Mucosa of rectum (tissue), 2 donors: ENCODE measurements at regions not wholly inside any gene's neighbourhood (a gene's known extent, or its start where the extent isn't known, plus 50 kb on each side); places are given as distances from the start of the nearest gene placed in this dataset.

Source experiments
- H3K27ac ChIP-seq, 2 donors: one replicate each; pipeline ENCODE4 v1.7.0; 2013; ENCODE audit warnings: inconsistent platforms in 2 of 2, low read depth in 2 of 2, low read length in 2 of 2
- H3K27me3 ChIP-seq, 2 donors: one replicate each; pipeline ENCODE4 v1.7.0; 2013; ENCODE audit warnings: low read length in 2 of 2; ENCODE audit not compliant: control insufficient read depth in 2 of 2, insufficient read depth in 2 of 2
- H3K36me3 ChIP-seq, 2 donors: one replicate each; pipeline ENCODE4 v1.7.0; 2013; ENCODE audit warnings: low read length in 2 of 2; ENCODE audit not compliant: control insufficient read depth in 2 of 2, insufficient read depth in 2 of 2
- H3K4me1 ChIP-seq, 2 donors: one replicate each; pipeline ENCODE4 v1.7.0; 2013; ENCODE audit warnings: low read length in 2 of 2, mild to moderate bottlenecking in 1 of 2; ENCODE audit not compliant: control insufficient read depth in 2 of 2, insufficient read depth in 2 of 2
- H3K4me3 ChIP-seq, 2 donors: one replicate each; pipeline ENCODE4 v1.7.0; 2013; ENCODE audit warnings: low read length in 2 of 2
- H3K9ac ChIP-seq, 2 donors: one replicate each; pipeline ENCODE4 v1.7.0; 2013; ENCODE audit warnings: low read length in 2 of 2, low read depth in 1 of 2, mild to moderate bottlenecking in 1 of 2
- H3K9me3 ChIP-seq, 2 donors: one replicate each; pipeline ENCODE4 v1.7.0; 2013; ENCODE audit warnings: low read length in 2 of 2; ENCODE audit not compliant: control insufficient read depth in 2 of 2
- donor health status: healthy.
- donor health status: Normal muscosa, but diverticular disease.

GRCh38 chr1:194478731-194479130 lies 1292.3 kb upstream of the B3GALT2 start:
- Histone ChIP-seq H3K27me3 (no peaks in the 10 kb centered on the region), H3K9me3 (no peaks in the 10 kb centered on the region), H3K4me1 (no peaks in the 10 kb centered on the region), H3K27ac (no peak overlapping the region), H3K9ac (no peak overlapping the region), H3K36me3 (no peaks in the 10 kb centered on the region), H3K4me3 (no peak overlapping the region)

DNA sequence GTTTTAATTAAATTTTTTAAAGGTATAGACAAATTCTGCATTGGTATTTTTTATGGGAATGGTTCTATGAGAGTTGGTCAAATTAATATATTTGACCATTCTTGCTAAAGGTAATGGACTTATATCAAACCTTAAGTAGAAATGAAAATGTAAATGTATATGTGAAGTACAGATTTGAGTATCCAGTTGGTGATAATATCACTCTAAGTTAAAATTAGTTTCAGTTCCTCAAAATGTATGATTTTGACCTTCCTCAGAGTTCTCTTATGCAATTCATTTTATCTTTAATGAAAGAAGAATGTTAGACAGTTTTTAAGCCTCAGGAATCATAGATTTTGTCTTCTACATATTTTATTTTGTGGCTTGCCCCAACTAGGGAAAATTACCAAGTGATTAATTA lies 1291.5 kb upstream of the B3GALT2 start:
- H3K9me3 ChIP-seq = no peaks in the 10 kb centered on the region
- no peaks in the 10 kb centered on the region for H3K36me3 ChIP-seq
- no peak overlapping the region for H3K27ac ChIP-seq
- no peak overlapping the region for H3K9ac ChIP-seq
- H3K4me3 ChIP-seq = no peak overlapping the region
- no peaks in the 10 kb centered on the region for H3K27me3 ChIP-seq
- no peaks in the 10 kb centered on the region for H3K4me1 ChIP-seq

DNA sequence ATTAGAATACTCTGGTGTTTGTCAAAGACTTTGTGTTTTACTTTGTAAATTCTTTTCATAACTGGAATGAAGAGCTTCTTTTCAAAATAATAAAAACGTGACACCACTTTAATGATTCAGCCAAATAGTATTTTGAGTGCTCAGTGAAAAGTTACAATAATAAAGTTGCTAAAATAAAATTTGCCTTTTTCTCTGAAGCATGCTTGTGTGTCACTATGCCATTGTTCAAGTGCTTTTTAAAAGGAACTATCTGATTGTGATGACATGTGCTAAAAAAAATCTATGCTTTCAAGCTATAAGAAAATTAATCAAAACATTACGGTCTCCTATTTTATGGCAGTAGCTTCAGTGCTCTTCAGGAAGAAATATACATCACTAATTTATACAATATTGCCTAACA lies 1290.5 kb upstream of the B3GALT2 start:
- no peaks in the 10 kb centered on the region for H3K9me3 ChIP-seq
- H3K27me3 ChIP-seq = no peaks in the 10 kb centered on the region
- H3K4me1 ChIP-seq = no peaks in the 10 kb centered on the region
- no peak overlapping the region for H3K4me3 ChIP-seq
- no peaks in the 10 kb centered on the region for H3K36me3 ChIP-seq
- no peak overlapping the region for H3K9ac ChIP-seq
- H3K27ac ChIP-seq = no peak overlapping the region

DNA sequence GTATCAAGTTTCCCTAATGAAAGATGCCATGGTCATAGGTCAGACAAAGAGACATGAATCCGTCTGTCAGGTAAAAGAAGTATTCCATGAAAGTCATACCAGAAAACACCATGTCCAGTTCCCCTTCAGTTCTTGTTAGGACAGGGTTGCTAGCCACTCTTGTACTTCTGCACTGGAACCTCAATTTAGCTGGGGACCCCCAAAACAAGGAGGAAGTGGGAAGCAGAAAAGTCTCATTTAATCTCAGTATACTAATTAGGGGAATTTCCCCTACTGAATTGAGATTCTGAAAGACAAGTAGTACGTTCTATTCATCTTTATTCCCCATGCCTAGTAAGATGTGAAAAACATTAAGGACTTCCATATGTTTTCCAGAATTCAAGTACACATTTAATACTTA lies 1289.9 kb upstream of the B3GALT2 start:
- Histone ChIP-seq H3K9ac (no peak overlapping the region), H3K27ac (no peak overlapping the region), H3K4me3 (no peak overlapping the region), H3K9me3 (no peaks in the 10 kb centered on the region), H3K27me3 (no peaks in the 10 kb centered on the region), H3K36me3 (no peaks in the 10 kb centered on the region), H3K4me1 (no peaks in the 10 kb centered on the region)

DNA sequence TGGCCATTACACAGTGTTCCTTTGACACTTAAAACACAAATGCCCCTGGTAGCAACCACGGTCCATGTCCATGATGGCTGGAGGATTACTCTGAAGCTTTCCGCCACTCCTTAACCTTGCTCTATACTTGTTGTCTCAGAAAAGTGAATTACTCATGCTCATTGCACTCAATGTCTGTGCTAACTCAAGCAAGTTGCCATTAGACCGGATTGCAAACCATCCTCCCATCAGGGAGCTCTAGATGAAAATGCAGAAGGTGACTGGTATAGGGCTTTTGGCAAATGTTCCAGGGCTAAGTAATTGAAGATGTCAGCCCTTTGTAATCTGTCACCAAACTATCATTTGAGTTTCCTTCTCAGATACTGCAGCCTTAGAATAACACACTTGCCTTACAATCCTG lies 1288.3 kb upstream of the B3GALT2 start:
- H3K27me3 ChIP-seq = no peaks in the 10 kb centered on the region
- no peaks in the 10 kb centered on the region for H3K36me3 ChIP-seq
- no peak overlapping the region for H3K27ac ChIP-seq
- no peak overlapping the region for H3K9ac ChIP-seq
- no peaks in the 10 kb centered on the region for H3K9me3 ChIP-seq
- H3K4me1 ChIP-seq = no peaks in the 10 kb centered on the region
- no peak overlapping the region for H3K4me3 ChIP-seq

GRCh38 chr1:194473766-194474165 lies 1287.4 kb upstream of the B3GALT2 start:
- no peak overlapping the region for H3K27ac ChIP-seq
- H3K4me3 ChIP-seq = no peak overlapping the region
- no peaks in the 10 kb centered on the region for H3K27me3 ChIP-seq
- H3K9me3 ChIP-seq = no peaks in the 10 kb centered on the region
- H3K4me1 ChIP-seq = no peaks in the 10 kb centered on the region
- no peaks in the 10 kb centered on the region for H3K36me3 ChIP-seq
- no peak overlapping the region for H3K9ac ChIP-seq

GRCh38 chr1:194469282-194469681 lies 1282.9 kb upstream of the B3GALT2 start:
- Histone ChIP-seq H3K27ac (no peak overlapping the region), H3K4me1 (no peaks in the 10 kb centered on the region), H3K27me3 (no peaks in the 10 kb centered on the region), H3K36me3 (no peaks in the 10 kb centered on the region), H3K9me3 (no peaks in the 10 kb centered on the region), H3K9ac (no peak overlapping the region), H3K4me3 (no peak overlapping the region)

- H3K4me3 ChIP-seq = no peak overlapping the region
These were observed 1280.3 kb upstream of the B3GALT2 start for GRCh38 chr1:194466706-194467105.

GRCh38 chr1:194447636-194448035 lies 1261.2 kb upstream of the B3GALT2 start:
- no peak overlapping the region for H3K27ac ChIP-seq
- H3K4me1 ChIP-seq = no peaks in the 10 kb centered on the region
- H3K4me3 ChIP-seq = no peak overlapping the region
- no peaks in the 10 kb centered on the region for H3K9me3 ChIP-seq
- H3K36me3 ChIP-seq = no peaks in the 10 kb centered on the region
- no peak overlapping the region for H3K9ac ChIP-seq
- H3K27me3 ChIP-seq = no peaks in the 10 kb centered on the region

More at GRCh38 chr1:194466706-194467105, 1280.3 kb upstream of the B3GALT2 start:
- no peaks in the 10 kb centered on the region for H3K9me3 ChIP-seq
- H3K27me3 ChIP-seq = no peaks in the 10 kb centered on the region
- H3K27ac ChIP-seq = no peak overlapping the region
- no peak overlapping the region for H3K9ac ChIP-seq
- H3K36me3 ChIP-seq = no peaks in the 10 kb centered on the region
- H3K4me1 ChIP-seq = no peaks in the 10 kb centered on the region

GRCh38 chr1:194445244-194445643 lies 1258.8 kb upstream of the B3GALT2 start:
- Histone ChIP-seq H3K9me3 (no peaks in the 10 kb centered on the region), H3K4me3 (no peak overlapping the region), H3K36me3 (no peaks in the 10 kb centered on the region), H3K4me1 (no peaks in the 10 kb centered on the region), H3K27ac (no peak overlapping the region), H3K9ac (no peak overlapping the region), H3K27me3 (no peaks in the 10 kb centered on the region)

DNA sequence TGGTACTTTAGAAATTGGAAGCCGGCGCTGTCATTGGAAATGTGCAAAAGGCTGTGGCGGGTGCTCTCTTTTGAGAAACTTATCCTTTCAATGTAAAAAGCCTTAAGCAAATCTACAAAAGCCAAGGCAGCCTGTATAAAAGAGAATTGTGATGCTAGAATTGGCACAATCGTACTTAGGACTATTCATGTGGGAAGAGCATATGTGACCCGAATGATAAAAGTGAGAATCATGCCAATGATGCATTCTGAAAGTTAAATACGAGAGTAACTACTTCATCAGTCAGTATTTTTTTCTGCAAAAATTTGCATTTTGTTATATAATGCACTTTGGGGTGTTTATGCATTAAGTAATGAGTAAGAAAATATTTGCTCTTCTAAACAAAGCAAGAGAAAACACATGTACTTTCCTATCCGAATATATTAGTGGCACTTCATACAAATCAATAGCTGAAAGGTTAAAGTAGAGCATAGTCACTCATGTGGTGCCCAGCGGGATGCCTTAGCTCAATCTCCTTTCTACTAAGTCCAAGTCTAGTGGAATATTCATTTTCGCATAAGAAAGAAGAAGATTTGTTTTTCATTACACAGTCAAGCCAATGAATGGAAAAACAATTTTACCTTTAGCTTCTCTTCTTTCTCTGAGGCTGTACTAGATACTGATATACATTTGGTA lies 1256.6 kb upstream of the B3GALT2 start:
- no peak overlapping the region for H3K9ac ChIP-seq
- no peaks in the 10 kb centered on the region for H3K4me1 ChIP-seq
- H3K9me3 ChIP-seq = no peaks in the 10 kb centered on the region
- no peak overlapping the region for H3K4me3 ChIP-seq
- H3K36me3 ChIP-seq = no peaks in the 10 kb centered on the region
- H3K27me3 ChIP-seq = no peaks in the 10 kb centered on the region
- H3K27ac ChIP-seq = no peak overlapping the region
